Panc1 (cell line): ENCODE measurements at regions not wholly inside any gene's neighbourhood (a gene's known extent, or its start where the extent isn't known, plus 50 kb on each side); places are given as distances from the start of the nearest gene placed in this dataset.

Source experiments
- ATAC-seq: fragments of 200-7000 bp; cut with Tn5 transposase; 2 replicates; pipeline ENCODE4 v1.9.1; 2020; ENCODE audit warnings: mild to moderate bottlenecking, moderate library complexity
- BruUV-seq: library from RNA; stranded (reverse); fragments of 400-500 nt; replicated peaks from 2 replicates; lab custom pipeline; 2021; lab: Mats Ljungman, UMichigan
- CTCF ChIA-PET: fragments of 300-600 bp; sonication (Branson Sonifier 250); formaldehyde crosslinking; loops from one replicate; lab custom pipeline; 2022; ENCODE audit warnings: antibody characterized with exemption; lab: Charles Lee
- POLR2A ChIA-PET: fragments of 300-600 bp; sonication (Branson Sonifier 250); formaldehyde crosslinking; loops from one replicate; lab custom pipeline; 2022; ENCODE audit warnings: antibody characterized with exemption; lab: Charles Lee
- DNase-seq: peaks from one replicate; pipeline ENCODE4 v3.0.0-alpha.2; 2010; ENCODE audit warnings: low read depth, low spot score
- H3K27ac ChIP-seq: 2 replicates; pipeline ENCODE4 v1.5.1; 2011; ENCODE audit warnings: mild to moderate bottlenecking, low read length, inconsistent platforms
- H3K27me3 ChIP-seq: fragments of 200-500 bp; sonication (Bioruptor generic); 2 replicates; pipeline ENCODE4 v1.6.0; 2014; ENCODE audit warnings: low read length, inconsistent platforms; ENCODE audit not compliant: control insufficient read depth, insufficient read depth
- H3K36me3 ChIP-seq: fragments of 200-500 bp; sonication (Bioruptor generic); 2 replicates; pipeline ENCODE4 v1.5.1; 2014; ENCODE audit warnings: inconsistent platforms, mild to moderate bottlenecking, low read length, moderate library complexity; ENCODE audit not compliant: control insufficient read depth, insufficient read depth
- H3K4me1 ChIP-seq: 2 replicates; pipeline ENCODE4 v1.5.1; 2011; ENCODE audit warnings: inconsistent platforms, mild to moderate bottlenecking, low read length, moderate library complexity; ENCODE audit not compliant: control insufficient read depth, insufficient read depth
- H3K4me3 ChIP-seq, 2 experiments: 2 replicates each; pipeline ENCODE4 v1.5.1; 2011 to 2012; ENCODE audit warnings: low read depth in 2 of 2, low read length in 2 of 2, mild to moderate bottlenecking in 2 of 2, inconsistent platforms in 1 of 2, moderate library complexity in 1 of 2
- H3K9me3 ChIP-seq: fragments of 200-500 bp; sonication (Bioruptor generic); 2 replicates; pipeline ENCODE4 v1.5.1; 2014; ENCODE audit warnings: low read depth, mild to moderate bottlenecking, inconsistent platforms, low read length, moderate library complexity; ENCODE audit not compliant: control insufficient read depth, insufficient read depth
- CTCF ChIP-seq: fragments of 450-650 bp; IDR thresholded peaks from 2 replicates; pipeline ENCODE4 v1.5.1; 2017; ENCODE audit warnings: mild to moderate bottlenecking
- POLR2AphosphoS5 ChIP-seq: IDR thresholded peaks from 2 replicates; pipeline ENCODE4 v1.6.1; 2012; ENCODE audit warnings: mild to moderate bottlenecking, low read depth, low read length, moderate library complexity
- REST ChIP-seq, 2 experiments: IDR thresholded peaks; 2 replicates each; pipeline ENCODE4 v1.6.1; 2011 to 2012; ENCODE audit warnings: low read depth in 2 of 2, control low read depth in 1 of 2, low read length in 1 of 2, mild to moderate bottlenecking in 1 of 2, moderate library complexity in 1 of 2; ENCODE audit not compliant: insufficient read depth in 1 of 2
- SIN3A ChIP-seq: IDR thresholded peaks from 2 replicates; pipeline ENCODE4 v1.6.1; 2012; ENCODE audit warnings: low read depth, mild to moderate bottlenecking, low read length, moderate library complexity, borderline replicate concordance; ENCODE audit not compliant: insufficient read depth
- TCF7L2 ChIP-seq: IDR thresholded peaks from 2 replicates; pipeline ENCODE4 v1.6.1; 2011; ENCODE audit warnings: mild to moderate bottlenecking, low read depth, low read length, inconsistent platforms
- in situ Hi-C: cut with HindIII; loops from 2 replicates; pipeline ENCODE4 v1.10.0; 2016; ENCODE audit warnings: low sequenced_read_pairs, low pct_unique_long_range_greater_than_20kb
- intact Hi-C: fragments of 100-400 bp; cut with micrococcal nuclease; formaldehyde crosslinking; loops from one replicate; pipeline ENCODE4 v1.10.0; 2022; ENCODE audit not compliant: unreplicated experiment

GRCh38 chr10:63761243-63761642 lies 240.0 kb downstream of the REEP3 start:
- POLR2A ChIA-PET = no interaction called here
- no peaks in the 10 kb centered on the region; the same call in 1 of the 2 replicates for H3K27me3 ChIP-seq
- H3K9me3 ChIP-seq = no peaks in the 10 kb centered on the region
- no peak overlapping the region for H3K27ac ChIP-seq
- CTCF ChIA-PET = no interaction called here
- no peaks in the 10 kb centered on the region for H3K4me1 ChIP-seq
- intact Hi-C loops = no loop called here
- in situ Hi-C loops = no loop called here
- no peak overlapping the region for H3K4me3 ChIP-seq
- ATAC-seq (no peak), DNase-seq (no peak)
- TF ChIP-seq REST (IDR thresholded peaks at IDR 0.05; ENCODE audit: insufficient read depth in 1 of 2, low read depth in 2 of 2, low read length in 1 of 2) = no peak
- TF ChIP-seq CTCF = no peak
- no peak for TF ChIP-seq POLR2AphosphoS5
- no peak for TF ChIP-seq TCF7L2
- no peak for TF ChIP-seq SIN3A
- BruUV-seq = no TSS peak
- H3K36me3 ChIP-seq = no peaks in the 10 kb centered on the region

GRCh38 chr10:63763744-63764143 lies 242.5 kb downstream of the REEP3 start:
- BruUV-seq = no TSS peak
- no peaks in the 10 kb centered on the region for H3K36me3 ChIP-seq
- DNase-seq (no peak), ATAC-seq (no peak)
- POLR2A ChIA-PET = no interaction called here
- H3K27ac ChIP-seq = no peak overlapping the region
- intact Hi-C loops (no loop called here), in situ Hi-C loops (no loop called here)
- no peaks in the 10 kb centered on the region; the same call in 1 of the 2 replicates for H3K27me3 ChIP-seq
- no peaks in the 10 kb centered on the region for H3K9me3 ChIP-seq
- H3K4me3 ChIP-seq = no peak overlapping the region
- TF ChIP-seq REST (IDR thresholded peaks at IDR 0.05; ENCODE audit: insufficient read depth in 1 of 2, low read depth in 2 of 2, low read length in 1 of 2) (no peak), TCF7L2 (no peak), CTCF (no peak), POLR2AphosphoS5 (no peak), SIN3A (no peak)
- CTCF ChIA-PET = no interaction called here
- no peaks in the 10 kb centered on the region for H3K4me1 ChIP-seq
